ENCODE measurements at regions not wholly inside any gene's neighbourhood (a gene's known extent, or its start where the extent isn't known, plus 50 kb on each side); places are given as distances from the start of the nearest gene placed in this dataset.

GRCh38 chr12:118548887-118549509 is 172.6 kb downstream of the SUDS3 start:
- Mint-ChIP-seq H3K36me3 (ENCODE audit: low read depth) (no peaks in the 10 kb centered on the region), H3K4me3 (no peak overlapping the region), H3K27me3 (ENCODE audit: low read depth, poor library complexity) (peaks cover 13% of the 10 kb centered on the region), H3K27ac (no peak overlapping the region), H3K9me3 (peaks cover 5% of the 10 kb centered on the region), H3K4me1 (peaks cover 6% of the 10 kb centered on the region)
- no peak for TF ChIP-seq CTCF (IDR thresholded peaks at IDR 0.05)
- DNase-seq, result no peak

GRCh38 chr12:118549510-118549980 is 173.2 kb downstream of the SUDS3 start:
- Mint-ChIP-seq H3K4me1 (peaks cover 6% of the 10 kb centered on the region), H3K27me3 (ENCODE audit: low read depth, poor library complexity) (peaks cover 17% of the 10 kb centered on the region), H3K9me3 (peaks cover 5% of the 10 kb centered on the region), H3K36me3 (ENCODE audit: low read depth) (no peaks in the 10 kb centered on the region), H3K27ac (no peak overlapping the region), H3K4me3 (no peak overlapping the region)
- no peak for TF ChIP-seq CTCF (IDR thresholded peaks at IDR 0.05)
- DNase-seq, result no peak

- Mint-ChIP-seq H3K4me1 (peaks cover 6% of the 10 kb centered on the region), H3K9me3 (no peaks in the 10 kb centered on the region), H3K36me3 (ENCODE audit: low read depth) (no peaks in the 10 kb centered on the region), H3K4me3 (no peak overlapping the region), H3K27ac (no peak overlapping the region), H3K27me3 (ENCODE audit: low read depth, poor library complexity) (peaks cover 17% of the 10 kb centered on the region)
- no peak for TF ChIP-seq CTCF (IDR thresholded peaks at IDR 0.05)
- DNase-seq, result no peak
Measured at GRCh38 chr12:118553856-118554504, 177.6 kb downstream of the SUDS3 start.

GRCh38 chr12:118558941-118559340 is 182.6 kb downstream of the SUDS3 start:
- Mint-ChIP-seq H3K27ac (no peak overlapping the region), H3K9me3 (no peaks in the 10 kb centered on the region), H3K27me3 (ENCODE audit: low read depth, poor library complexity) (peaks cover 9% of the 10 kb centered on the region), H3K36me3 (ENCODE audit: low read depth) (no peaks in the 10 kb centered on the region), H3K4me1 (no peaks in the 10 kb centered on the region), H3K4me3 (no peak overlapping the region)
- no peak for DNase-seq
- no peak for TF ChIP-seq CTCF (IDR thresholded peaks at IDR 0.05)

- Mint-ChIP-seq H3K4me1 (no peaks in the 10 kb centered on the region), H3K4me3 (no peak overlapping the region), H3K27ac (no peak overlapping the region), H3K9me3 (peaks cover 1% of the 10 kb centered on the region), H3K27me3 (ENCODE audit: low read depth, poor library complexity) (peaks cover 9% of the 10 kb centered on the region), H3K36me3 (ENCODE audit: low read depth) (no peaks in the 10 kb centered on the region)
- TF ChIP-seq CTCF (IDR thresholded peaks at IDR 0.05), result no peak
- DNase-seq, result no peak
Measured at GRCh38 chr12:118560733-118561132, 184.4 kb downstream of the SUDS3 start.

GRCh38 chr12:118571730-118572129 is 195.4 kb downstream of the SUDS3 start:
- Mint-ChIP-seq H3K27ac (no peak overlapping the region), H3K4me3 (no peak overlapping the region), H3K27me3 (ENCODE audit: low read depth, poor library complexity) (no peaks in the 10 kb centered on the region), H3K9me3 (peaks cover 22% of the 10 kb centered on the region), H3K4me1 (no peaks in the 10 kb centered on the region), H3K36me3 (ENCODE audit: low read depth) (no peaks in the 10 kb centered on the region)
- TF ChIP-seq CTCF (IDR thresholded peaks at IDR 0.05), result no peak
- no peak for DNase-seq
